Fibroblast of skin of scalp (primary cell): ENCODE measurements at regions not wholly inside any gene's neighbourhood (a gene's known extent, or its start where the extent isn't known, plus 50 kb on each side); places are given as distances from the start of the nearest gene placed in this dataset.

ENCODE experiments used
- DNase-seq: peaks from one replicate; pipeline ENCODE4 v3.0.0-alpha.2; 2013

- no peak for DNase-seq
Observed at GRCh38 chr21:32089766-32090165, 189.1 kb downstream of the MIS18A start.

DNA sequence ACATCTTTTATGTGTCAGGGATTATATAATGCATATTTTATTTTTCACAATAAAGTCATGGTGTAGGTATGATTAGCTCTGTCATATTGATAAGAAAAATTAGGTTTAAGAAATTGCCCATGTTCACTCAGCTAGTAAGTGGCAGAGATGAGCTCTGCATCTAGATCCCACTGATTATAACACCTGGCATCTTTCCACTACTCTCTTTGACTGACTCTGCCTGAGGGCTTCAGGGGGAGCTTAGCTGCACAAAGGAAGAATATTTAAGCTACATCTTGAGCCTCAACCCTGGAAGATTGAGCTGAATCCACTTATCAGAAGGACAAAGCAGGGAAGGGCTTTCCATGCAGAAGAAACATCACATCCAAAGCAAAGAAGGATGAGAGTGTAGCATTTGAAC, 190.4 kb downstream of the MIS18A start:
- DNase-seq, result no peak

- DNase-seq, result no peak
Observed at GRCh38 chr21:32087447-32087846, 191.4 kb downstream of the MIS18A start.

- peak; percentile 80 for DNase-seq
Observed at GRCh38 chr21:32083197-32083596, 195.7 kb downstream of the MIS18A start.

GRCh38 chr21:32082466-32082865, 196.4 kb downstream of the MIS18A start:
- DNase-seq, result no peak

DNA sequence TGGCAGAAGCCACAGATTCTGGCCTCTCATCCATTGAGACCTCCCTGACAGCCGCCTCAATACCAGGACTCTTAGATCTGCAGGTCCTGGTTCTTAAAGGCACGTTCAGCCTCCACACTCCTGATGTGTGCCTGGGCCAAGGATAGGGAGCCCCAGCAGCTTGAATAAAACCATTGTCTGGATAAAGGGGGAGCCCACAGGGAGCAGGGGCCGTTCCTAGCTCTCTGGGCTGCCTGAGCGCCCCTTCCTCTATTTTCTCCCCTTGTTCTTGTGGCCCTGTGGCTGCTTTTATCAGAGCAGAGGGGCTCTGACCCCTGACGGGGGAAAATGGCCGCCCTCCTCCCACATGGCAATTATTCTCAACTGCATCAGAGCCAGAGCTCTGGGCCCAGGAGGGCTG, 200.8 kb downstream of the HUNK start:
- no peak for DNase-seq

- no peak for DNase-seq
Observed at GRCh38 chr21:32073190-32073589, 200.4 kb downstream of the HUNK start.

- DNase-seq, result peak; percentile 47
Observed at GRCh38 chr21:32071620-32072019, 198.8 kb downstream of the HUNK start.

DNA sequence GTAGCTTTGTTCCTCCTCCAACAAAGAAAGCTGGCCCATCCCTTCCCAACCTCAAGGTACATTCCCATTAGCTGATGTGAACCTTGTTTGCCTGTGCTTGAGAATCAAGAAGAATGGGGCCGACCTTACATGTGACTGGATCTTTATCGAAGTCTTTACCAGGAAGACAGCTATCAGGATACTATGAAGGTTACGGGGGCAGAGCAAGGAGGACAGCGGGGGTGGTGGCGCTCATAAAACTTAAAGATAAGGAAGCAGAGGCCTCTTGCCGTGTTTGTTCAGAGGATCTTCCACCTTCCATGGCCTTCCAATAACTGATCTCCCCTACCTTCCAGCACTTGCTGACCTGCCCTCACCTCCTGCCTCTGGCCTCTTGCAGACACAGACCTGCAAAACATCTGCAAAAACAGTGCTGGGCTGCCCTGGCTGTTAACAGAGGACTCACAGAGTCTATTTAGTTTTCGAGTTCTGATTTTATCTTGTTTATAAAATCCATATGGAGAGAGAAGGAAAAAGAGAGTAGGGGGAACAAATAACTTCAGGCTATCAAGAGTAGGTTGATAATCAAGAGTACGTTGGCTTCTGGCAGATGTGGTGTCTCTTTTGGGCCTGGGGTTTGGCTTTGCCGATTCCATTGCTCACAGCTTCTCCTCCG, 198.0 kb downstream of the HUNK start:
- no peak for DNase-seq

DNA sequence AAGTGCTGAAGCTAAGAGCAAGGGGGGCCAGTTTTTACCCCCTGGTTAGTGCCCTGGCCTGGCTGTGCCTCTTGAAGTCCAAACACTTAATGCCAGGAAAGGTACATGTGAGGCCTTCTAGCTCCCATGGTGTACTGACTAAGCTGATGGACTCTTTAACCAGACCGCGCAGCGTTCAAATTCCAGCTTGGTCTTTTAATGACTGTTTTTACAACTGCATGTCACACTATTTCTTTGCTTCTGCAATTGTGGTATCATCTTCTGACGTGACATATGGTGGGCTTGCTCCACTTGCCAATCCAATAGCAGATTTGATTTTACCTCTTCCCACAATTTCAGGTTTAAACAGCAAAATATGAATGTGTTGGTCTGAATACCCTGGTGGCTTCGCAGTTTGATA, 197.3 kb downstream of the HUNK start:
- DNase-seq, result no peak

DNA sequence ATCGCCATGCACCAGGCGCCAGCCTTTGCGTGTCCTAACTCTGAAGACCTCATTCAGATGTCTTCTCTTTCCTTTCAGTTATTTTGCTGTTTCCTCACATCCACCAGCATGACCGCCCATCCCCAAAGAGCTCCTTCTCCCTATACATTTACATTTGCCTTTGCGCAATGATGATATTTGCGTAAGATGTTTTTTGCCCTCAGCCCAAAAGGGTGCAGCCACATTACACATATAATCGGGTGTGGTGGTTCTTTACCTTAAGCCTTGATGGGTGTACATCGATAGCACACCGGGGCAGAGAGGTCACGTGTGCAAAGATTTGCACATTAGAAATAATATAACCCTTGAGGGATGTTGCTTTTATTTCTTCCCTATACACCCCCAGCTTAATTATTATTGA, 192.8 kb downstream of the HUNK start:
- DNase-seq, result no peak

GRCh38 chr21:32064281-32064910, 191.6 kb downstream of the HUNK start:
- DNase-seq, result peak; percentile 35

GRCh38 chr21:32062591-32063227, 189.9 kb downstream of the HUNK start:
- no peak for DNase-seq

- DNase-seq, result no peak
Observed at GRCh38 chr21:32061729-32062128, 188.9 kb downstream of the HUNK start.

DNA sequence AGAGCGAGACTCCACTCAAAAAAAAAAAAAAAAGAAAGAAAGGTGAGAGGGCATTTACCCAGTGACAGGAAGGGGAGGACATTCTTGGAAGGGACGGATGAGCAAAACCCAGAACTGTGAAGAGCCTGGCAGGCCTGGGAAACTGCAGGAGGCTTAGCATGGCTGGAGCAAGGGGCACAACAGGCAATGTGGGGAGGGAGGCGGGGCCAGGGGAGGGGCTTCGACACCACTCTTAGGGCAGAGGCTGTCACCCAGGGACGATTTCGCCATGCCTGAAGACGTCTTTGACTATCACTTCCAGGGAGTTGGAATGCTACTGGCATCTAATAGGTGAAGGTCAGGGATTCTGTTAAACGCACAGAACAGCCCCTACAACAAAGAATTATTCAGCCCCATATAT, 184.0 kb downstream of the HUNK start:
- DNase-seq, result no peak

DNA sequence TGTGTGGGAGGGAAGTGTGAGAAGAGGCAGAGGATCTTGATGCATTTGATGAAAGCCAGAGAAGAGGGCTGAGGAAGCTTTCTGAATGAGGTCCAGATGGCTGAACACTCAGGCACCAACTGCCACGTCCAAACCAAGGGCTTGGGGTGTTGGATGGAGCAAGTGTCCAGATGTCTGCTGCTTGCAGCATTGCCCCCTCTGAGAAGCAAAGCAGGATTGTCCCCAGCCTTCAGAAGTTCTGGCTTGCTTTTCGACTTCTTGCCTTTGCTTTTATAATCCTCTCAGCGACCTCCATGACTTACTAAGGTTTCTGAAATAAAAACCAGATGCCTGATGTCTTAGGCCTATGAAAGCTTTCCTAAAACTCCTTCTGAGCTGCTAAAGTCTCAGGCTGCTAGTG, 182.5 kb downstream of the HUNK start:
- peak; percentile 27 for DNase-seq
